Smooth muscle cell (in vitro differentiated cells): ENCODE measurements at regions not wholly inside any gene's neighbourhood (a gene's known extent, or its start where the extent isn't known, plus 50 kb on each side); places are given as distances from the start of the nearest gene placed in this dataset.

Experiments used
- DNase-seq: peaks from one replicate; lab custom pipeline; 2025; ENCODE audit not compliant: unreplicated experiment; lab: John Stamatoyannopoulos, UW
- H2AFZ ChIP-seq: fragments of 200-600 bp; sonication (generic); 2 replicates; pipeline ENCODE4 v1.6.0; 2016; ENCODE audit warnings: antibody characterized with exemption, low read depth, mild to moderate bottlenecking
- H3F3A ChIP-seq: fragments of 200-600 bp; sonication (generic); 2 replicates; pipeline ENCODE4 v1.6.0; 2017; ENCODE audit warnings: antibody characterized with exemption, low read depth
- H3K27ac ChIP-seq: fragments of 200-600 bp; sonication (generic); 2 replicates; pipeline ENCODE4 v1.5.1; 2016; ENCODE audit warnings: low read depth, mild to moderate bottlenecking
- H3K27me3 ChIP-seq: fragments of 200-600 bp; sonication (generic); 2 replicates; pipeline ENCODE4 v1.6.1; 2016; ENCODE audit warnings: low read depth, mild to moderate bottlenecking
- H3K36me3 ChIP-seq: fragments of 200-600 bp; sonication (generic); 2 replicates; pipeline ENCODE4 v1.5.1; 2016; ENCODE audit warnings: low read depth
- H3K4me1 ChIP-seq: fragments of 200-600 bp; sonication (generic); 2 replicates; pipeline ENCODE4 v1.5.1; 2016; ENCODE audit warnings: low read depth
- H3K4me2 ChIP-seq: fragments of 200-600 bp; sonication (generic); 2 replicates; pipeline ENCODE4 v1.6.0; 2016; ENCODE audit warnings: mild to moderate bottlenecking
- H3K4me3 ChIP-seq: fragments of 200-600 bp; sonication (generic); 2 replicates; pipeline ENCODE4 v1.5.1; 2016; ENCODE audit warnings: mild to moderate bottlenecking
- H3K79me2 ChIP-seq: fragments of 200-600 bp; sonication (generic); 2 replicates; pipeline ENCODE4 v1.6.0; 2016; ENCODE audit warnings: low read depth, mild to moderate bottlenecking
- H3K9ac ChIP-seq: fragments of 200-600 bp; sonication (generic); 2 replicates; pipeline ENCODE4 v1.6.0; 2016; ENCODE audit warnings: low read depth
- H3K9me3 ChIP-seq: fragments of 200-600 bp; sonication (generic); replicated peaks from 2 replicates; pipeline ENCODE4 v1.5.1; 2016; ENCODE audit warnings: low read depth
- H4K20me1 ChIP-seq: fragments of 200-600 bp; sonication (generic); 2 replicates; pipeline ENCODE4 v1.6.0; 2016; ENCODE audit warnings: low read depth
- CTCF ChIP-seq: fragments of 200-600 bp; sonication (generic); IDR thresholded peaks from 2 replicates; pipeline ENCODE4 v1.5.1; 2017; ENCODE audit warnings: borderline replicate concordance, mild to moderate bottlenecking, antibody characterized with exemption; ENCODE audit not compliant: insufficient read depth, poor library complexity, severe bottlenecking
- WGBS: methylation state at CpG from one replicate; pipeline ENCODE4 v1.1.7; 2016; ENCODE audit warnings: low lambda C conversion rate; 5-methylcytosine and 5-hydroxymethylcytosine counted together

- Histone ChIP-seq H3K4me1 (no peaks in the 10 kb centered on the region), H4K20me1 (no peaks in the 10 kb centered on the region), H3F3A (no peaks in the 10 kb centered on the region), H3K9me3 (no peaks in the 10 kb centered on the region), H3K27me3 (no peaks in the 10 kb centered on the region), H3K9ac (no peak overlapping the region), H3K36me3 (no peaks in the 10 kb centered on the region), H3K27ac (no peak overlapping the region), H3K79me2 (no peaks in the 10 kb centered on the region), H2AFZ (no peak overlapping the region), H3K4me3 (no peak overlapping the region), H3K4me2 (no peak overlapping the region)
- no peak for DNase-seq
- no peak for TF ChIP-seq CTCF
These were observed 53.4 kb downstream of the MC4R start for GRCh38 chr18:60319129-60319528.

- no peak for TF ChIP-seq CTCF
- Histone ChIP-seq H3K9ac (no peak overlapping the region), H3K27me3 (no peaks in the 10 kb centered on the region), H3K4me2 (no peak overlapping the region), H3K27ac (no peak overlapping the region), H2AFZ (no peak overlapping the region), H3K79me2 (no peaks in the 10 kb centered on the region), H3F3A (no peaks in the 10 kb centered on the region), H3K9me3 (no peaks in the 10 kb centered on the region), H3K4me3 (no peak overlapping the region), H3K4me1 (no peaks in the 10 kb centered on the region), H3K36me3 (no peaks in the 10 kb centered on the region), H4K20me1 (no peaks in the 10 kb centered on the region)
- 80% methylated on average over 1 of the region's 1 CpG for WGBS
- no peak for DNase-seq
These were observed 60.8 kb downstream of the MC4R start for GRCh38 chr18:60311676-60312360.

- no peak overlapping the region for H2AFZ ChIP-seq
- H3K36me3 ChIP-seq, result no peaks in the 10 kb centered on the region
- H3K27ac ChIP-seq, result no peak overlapping the region
- H3K4me1 ChIP-seq, result no peaks in the 10 kb centered on the region
- no peak for DNase-seq
- no peaks in the 10 kb centered on the region for H3K79me2 ChIP-seq
- whole genome bisulfite sequencing, result 83% methylated on average over 4 of the region's 4 CpGs
- H3K4me2 ChIP-seq, result no peak overlapping the region
- H4K20me1 ChIP-seq, result no peaks in the 10 kb centered on the region
- H3K9me3 ChIP-seq, result no peaks in the 10 kb centered on the region
- no peak for TF ChIP-seq CTCF
- H3K9ac ChIP-seq, result no peak overlapping the region
- no peaks in the 10 kb centered on the region for H3F3A ChIP-seq
- H3K4me3 ChIP-seq, result no peak overlapping the region
- no peaks in the 10 kb centered on the region for H3K27me3 ChIP-seq
These were observed 76.9 kb downstream of the MC4R start for GRCh38 chr18:60295674-60296073.

- no peaks in the 10 kb centered on the region for H3F3A ChIP-seq
- H3K9ac ChIP-seq, result no peak overlapping the region
- no peak for TF ChIP-seq CTCF
- H3K4me1 ChIP-seq, result no peaks in the 10 kb centered on the region
- H3K36me3 ChIP-seq, result no peaks in the 10 kb centered on the region
- H4K20me1 ChIP-seq, result no peaks in the 10 kb centered on the region
- no peak overlapping the region for H3K4me2 ChIP-seq
- no peak for DNase-seq
- H3K27ac ChIP-seq, result no peak overlapping the region
- no peaks in the 10 kb centered on the region for H3K27me3 ChIP-seq
- no peaks in the 10 kb centered on the region for H3K79me2 ChIP-seq
- WGBS, result 97% methylated on average over 4 of the region's 4 CpGs
- no peak overlapping the region for H3K4me3 ChIP-seq
- H3K9me3 ChIP-seq, result no peaks in the 10 kb centered on the region
- H2AFZ ChIP-seq, result no peak overlapping the region
These were observed 80.4 kb downstream of the MC4R start for GRCh38 chr18:60292186-60292585.
